H1 (cell line): ENCODE measurements at regions not wholly inside any gene's neighbourhood (a gene's known extent, or its start where the extent isn't known, plus 50 kb on each side); places are given as distances from the start of the nearest gene placed in this dataset.

Source experiments
- BACH1 ChIP-seq: IDR thresholded peaks from 2 replicates; pipeline ENCODE4 v1.6.1; 2012; ENCODE audit warnings: low read length, improper control_type of control experiment
- CHD7 ChIP-seq: fragments of 300-600 bp; sonication (generic); IDR thresholded peaks from 2 replicates; pipeline ENCODE4 v1.7.1; 2012; ENCODE audit warnings: low read length, moderate library complexity, mild to moderate bottlenecking, inconsistent platforms; ENCODE audit not compliant: insufficient replicate concordance
- CTBP2 ChIP-seq: IDR thresholded peaks from 2 replicates; pipeline ENCODE4 v1.7.0; 2011; ENCODE audit warnings: borderline replicate concordance, mild to moderate bottlenecking, moderate library complexity, mixed read lengths, low read length; ENCODE audit not compliant: insufficient read depth, insufficient read length
- EZH2 ChIP-seq: fragments of 200-600 bp; sonication (generic); IDR thresholded peaks from 2 replicates; pipeline ENCODE4 v1.7.1; 2012; ENCODE audit warnings: low read depth, mild to moderate bottlenecking, moderate library complexity, low read length, inconsistent platforms; ENCODE audit not compliant: severe bottlenecking
- JUND ChIP-seq: IDR thresholded peaks from 2 replicates; pipeline ENCODE4 v1.6.1; 2011; ENCODE audit warnings: mild to moderate bottlenecking, improper control_type of control experiment, low read length
- MAX ChIP-seq: IDR thresholded peaks from 2 replicates; pipeline ENCODE4 v1.6.1; 2012; ENCODE audit warnings: inconsistent platforms
- NANOG ChIP-seq: IDR thresholded peaks from 2 replicates; pipeline ENCODE4 v1.6.1; 2011; ENCODE audit warnings: low read length, low read depth, mild to moderate bottlenecking, inconsistent platforms; ENCODE audit not compliant: insufficient read depth, poor library complexity, severe bottlenecking
- POU5F1 ChIP-seq: IDR thresholded peaks from 2 replicates; pipeline ENCODE4 v1.6.1; 2011; ENCODE audit warnings: low read depth, mild to moderate bottlenecking, low read length, moderate library complexity
- SIN3A ChIP-seq, 2 experiments: IDR thresholded peaks in 1 of 2; conservative IDR thresholded peaks in 1 of 2; 2 replicates each; pipeline ENCODE4 v1.6.1; 2011 to 2012; ENCODE audit warnings: low read length in 2 of 2, improper control_type of control experiment in 1 of 2, low read depth in 1 of 2, mild to moderate bottlenecking in 1 of 2
- SIRT6 ChIP-seq: IDR thresholded peaks from one replicate; pipeline ENCODE4 v1.7.1; 2012; ENCODE audit warnings: low read length, inconsistent platforms
- SP4 ChIP-seq: IDR thresholded peaks from 2 replicates; pipeline ENCODE4 v1.6.1; 2012; ENCODE audit warnings: low read length, inconsistent platforms
- TCF12 ChIP-seq: IDR thresholded peaks from 2 replicates; pipeline ENCODE4 v1.6.1; 2011; ENCODE audit warnings: low read depth, mild to moderate bottlenecking, low read length

- TF ChIP-seq CHD7 (no peak), POU5F1 (no peak), EZH2 (no peak), SIN3A (conservative IDR thresholded peaks at IDR 0.05 in 1 of 2, IDR thresholded peaks at IDR 0.05 in 1 of 2; ENCODE audit: low read depth in 1 of 2, low read length in 2 of 2) (no peak), SP4 (no peak), MAX (no peak), TCF12 (no peak), CTBP2 (no peak), NANOG (no peak), SIRT6 (no peak), BACH1 (no peak), JUND (no peak)
Observed at GRCh38 chr6:9647071-9647445, 767.8 kb downstream of the TFAP2A start (continued).
